GM23248 (cell line): ENCODE measurements at regions not wholly inside any gene's neighbourhood (a gene's known extent, or its start where the extent isn't known, plus 50 kb on each side); places are given as distances from the start of the nearest gene placed in this dataset.

Experiments used
- DNase-seq: peaks from one replicate; pipeline ENCODE4 v3.0.0-alpha.2; 2015
- H2AFZ ChIP-seq: fragments of 200-600 bp; sonication (generic); 2 replicates; pipeline ENCODE4 v1.6.1; 2016; ENCODE audit warnings: antibody characterized with exemption
- H3F3A ChIP-seq: fragments of 200-600 bp; sonication (generic); 2 replicates; pipeline ENCODE4 v1.6.1; 2016; ENCODE audit warnings: mild to moderate bottlenecking, antibody characterized with exemption, mixed run types; ENCODE audit not compliant: insufficient read depth
- H3K27ac ChIP-seq: fragments of 200-600 bp; sonication (generic); 2 replicates; pipeline ENCODE4 v1.5.1; 2016; ENCODE audit warnings: mild to moderate bottlenecking
- H3K27me3 ChIP-seq: fragments of 200-600 bp; sonication (generic); replicated peaks from 2 replicates; pipeline ENCODE4 v1.6.1; 2016; ENCODE audit warnings: mild to moderate bottlenecking; ENCODE audit not compliant: insufficient read depth
- H3K36me3 ChIP-seq: fragments of 200-600 bp; sonication (generic); 2 replicates; pipeline ENCODE4 v1.6.1; 2016; ENCODE audit warnings: low read depth, mild to moderate bottlenecking
- H3K4me1 ChIP-seq: fragments of 200-600 bp; sonication (generic); 2 replicates; pipeline ENCODE4 v1.6.1; 2016; ENCODE audit warnings: mild to moderate bottlenecking; ENCODE audit not compliant: insufficient read depth
- H3K4me2 ChIP-seq: fragments of 200-600 bp; sonication (generic); one replicate; pipeline ENCODE4 v1.6.1; 2016; ENCODE audit warnings: mild to moderate bottlenecking; ENCODE audit not compliant: unreplicated experiment
- H3K4me3 ChIP-seq: fragments of 200-600 bp; sonication (generic); 2 replicates; pipeline ENCODE4 v1.5.1; 2016; ENCODE audit warnings: mild to moderate bottlenecking
- H3K79me2 ChIP-seq: fragments of 200-600 bp; sonication (generic); 2 replicates; pipeline ENCODE4 v1.6.1; 2016; ENCODE audit warnings: mild to moderate bottlenecking; ENCODE audit not compliant: insufficient read depth
- H3K9ac ChIP-seq: fragments of 200-600 bp; sonication (generic); 2 replicates; pipeline ENCODE4 v1.6.1; 2016; ENCODE audit warnings: mild to moderate bottlenecking
- H3K9me2 ChIP-seq: fragments of 200-600 bp; sonication (generic); 2 replicates; pipeline ENCODE4 v1.6.1; 2016; ENCODE audit warnings: mixed run types, mild to moderate bottlenecking, moderate library complexity; ENCODE audit not compliant: insufficient read depth
- H3K9me3 ChIP-seq: fragments of 200-600 bp; sonication (generic); one replicate; pipeline ENCODE4 v1.6.1; 2017; ENCODE audit warnings: low read depth
- H4K20me1 ChIP-seq: fragments of 200-600 bp; sonication (generic); 2 replicates; pipeline ENCODE4 v1.6.0; 2016; ENCODE audit not compliant: insufficient read depth
- EZH2 ChIP-seq: fragments of 200-600 bp; sonication (generic); IDR thresholded peaks from 2 replicates; pipeline ENCODE4 v1.6.1; 2018; ENCODE audit warnings: antibody characterized with exemption, mild to moderate bottlenecking; ENCODE audit not compliant: insufficient read depth, poor library complexity, severe bottlenecking
- EZH2phosphoT487 ChIP-seq: fragments of 200-600 bp; sonication (generic); IDR thresholded peaks from 2 replicates; pipeline ENCODE4 v1.6.1; 2018; ENCODE audit warnings: antibody characterized with exemption, moderate library complexity, mild to moderate bottlenecking, low read depth; ENCODE audit not compliant: insufficient read depth
- WGBS, 2 experiments: methylation state at CpG; one replicate each; pipeline ENCODE4 v1.1.6; 2015 to 2017; ENCODE audit warnings: low lambda C conversion rate in 2 of 2, low coverage in 1 of 2; ENCODE audit errors: missing lambda C conversion rate in 2 of 2; 5-methylcytosine and 5-hydroxymethylcytosine counted together
- in situ Hi-C: fragments of 300-500 bp; cut with MboI; formaldehyde crosslinking; loops from 2 replicates; pipeline ENCODE4 v1.15.0; 2020

- peak; percentile 14 for DNase-seq
These were observed 72.3 kb upstream of the IFNGR1 start for GRCh38 chr6:137291441-137291840.

GRCh38 chr6:137290601-137291261, 71.5 kb upstream of the IFNGR1 start:
- Histone ChIP-seq H4K20me1 (no peaks in the 10 kb centered on the region), H3K4me3 (no peak overlapping the region), H3K9me3 (no peaks in the 10 kb centered on the region), H3K27me3 (no peaks in the 10 kb centered on the region), H3K9ac (no peak overlapping the region), H3K27ac (no peak overlapping the region), H3K4me1 (no peaks in the 10 kb centered on the region), H3K4me2 (no peak overlapping the region), H3K9me2 (no peaks in the 10 kb centered on the region), H3F3A (no peaks in the 10 kb centered on the region), H3K79me2 (no peaks in the 10 kb centered on the region), H2AFZ (no peak overlapping the region), H3K36me3 (no peaks in the 10 kb centered on the region)
- 41 to 49% methylated on average over 5 of the region's 5 CpGs for WGBS, 2 experiments
- DNase-seq: no peak
- in situ Hi-C loops: no loop called here
- TF ChIP-seq EZH2 (no peak), EZH2phosphoT487 (no peak)

More at GRCh38 chr6:137291441-137291840, 72.3 kb upstream of the IFNGR1 start:
- Histone ChIP-seq H2AFZ (no peak overlapping the region), H3K9ac (no peak overlapping the region), H4K20me1 (no peaks in the 10 kb centered on the region), H3K27ac (no peak overlapping the region), H3K9me2 (no peaks in the 10 kb centered on the region), H3K4me3 (no peak overlapping the region), H3K4me2 (no peak overlapping the region), H3K79me2 (no peaks in the 10 kb centered on the region), H3K27me3 (no peaks in the 10 kb centered on the region), H3K4me1 (no peaks in the 10 kb centered on the region), H3F3A (no peaks in the 10 kb centered on the region), H3K9me3 (no peaks in the 10 kb centered on the region), H3K36me3 (no peaks in the 10 kb centered on the region)
- in situ Hi-C loops: no loop called here
- 31 to 34% methylated on average over 3 of the region's 3 CpGs for WGBS, 2 experiments
- no peak for TF ChIP-seq EZH2

- no peaks in the 10 kb centered on the region for H3K79me2 ChIP-seq
- no peak overlapping the region for H3K4me3 ChIP-seq
- H3K9me3 ChIP-seq: no peaks in the 10 kb centered on the region
- H3K4me1 ChIP-seq: no peaks in the 10 kb centered on the region
- no peaks in the 10 kb centered on the region for H4K20me1 ChIP-seq
- no peaks in the 10 kb centered on the region for H3F3A ChIP-seq
- H3K36me3 ChIP-seq: no peaks in the 10 kb centered on the region
- in situ Hi-C loops: no loop called here
- H3K27me3 ChIP-seq: no peaks in the 10 kb centered on the region
- H3K9me2 ChIP-seq: no peaks in the 10 kb centered on the region
- H3K27ac ChIP-seq: no peak overlapping the region
- 75 to 93% methylated on average over 1 of the region's 1 CpG for WGBS, 2 experiments
- H3K9ac ChIP-seq: no peak overlapping the region
- H3K4me2 ChIP-seq: no peak overlapping the region
- peak; percentile 18 for DNase-seq
- H2AFZ ChIP-seq: no peak overlapping the region
- TF ChIP-seq EZH2 (no peak), EZH2phosphoT487 (no peak)
These were observed 67.7 kb upstream of the IFNGR1 start for GRCh38 chr6:137286916-137287315.

- no peak for DNase-seq
- Histone ChIP-seq H3K9ac (no peak overlapping the region), H3K4me3 (no peak overlapping the region), H3K79me2 (no peaks in the 10 kb centered on the region), H3K9me2 (no peaks in the 10 kb centered on the region), H4K20me1 (no peaks in the 10 kb centered on the region), H3F3A (no peaks in the 10 kb centered on the region), H2AFZ (no peak overlapping the region), H3K27ac (no peak overlapping the region), H3K4me2 (no peak overlapping the region), H3K27me3 (no peaks in the 10 kb centered on the region), H3K4me1 (no peaks in the 10 kb centered on the region), H3K36me3 (no peaks in the 10 kb centered on the region), H3K9me3 (no peaks in the 10 kb centered on the region)
- no peak for TF ChIP-seq EZH2
- TF ChIP-seq EZH2phosphoT487: no peak
- in situ Hi-C loops: no loop called here
- 38 to 59% methylated on average over 1 of the region's 1 CpG for WGBS, 2 experiments
These were observed 67.2 kb upstream of the IFNGR1 start for GRCh38 chr6:137286368-137286767.

- H3F3A ChIP-seq: no peaks in the 10 kb centered on the region
- no peaks in the 10 kb centered on the region for H4K20me1 ChIP-seq
- no peak overlapping the region for H3K4me2 ChIP-seq
- H3K4me1 ChIP-seq: no peaks in the 10 kb centered on the region
- H3K27ac ChIP-seq: no peak overlapping the region
- no peak overlapping the region for H3K4me3 ChIP-seq
- no peak for DNase-seq
- H3K9me2 ChIP-seq: no peaks in the 10 kb centered on the region
- no peaks in the 10 kb centered on the region for H3K9me3 ChIP-seq
- no peaks in the 10 kb centered on the region for H3K79me2 ChIP-seq
- no peak overlapping the region for H2AFZ ChIP-seq
- H3K36me3 ChIP-seq: no peaks in the 10 kb centered on the region
- no peak overlapping the region for H3K9ac ChIP-seq
- H3K27me3 ChIP-seq: no peaks in the 10 kb centered on the region
- TF ChIP-seq EZH2phosphoT487 (no peak), EZH2 (no peak)
- in situ Hi-C loops: no loop called here
These were observed 65.6 kb upstream of the IFNGR1 start for GRCh38 chr6:137284811-137285110.
